WTC11 (cell line): ENCODE measurements at regions not wholly inside any gene's neighbourhood (a gene's known extent, or its start where the extent isn't known, plus 50 kb on each side); places are given as distances from the start of the nearest gene placed in this dataset.

Source experiments
- ATAC-seq: fragments of 200-7000 bp; cut with Tn5 transposase; 2 replicates; pipeline ENCODE4 v1.10.0; 2021; ENCODE audit warnings: mild to moderate bottlenecking, moderate library complexity
- CTCF ChIA-PET: fragments of 300-600 bp; sonication (Branson Sonifier 250); formaldehyde crosslinking; loops from one replicate; lab custom pipeline; 2021; ENCODE audit warnings: antibody characterized with exemption; lab: Charles Lee
- POLR2A ChIA-PET: fragments of 350-600 bp; sonication (Branson Sonifier 250); formaldehyde crosslinking; loops from one replicate; lab custom pipeline; 2021; ENCODE audit warnings: antibody characterized with exemption; lab: Charles Lee
- DNase-seq: peaks from one replicate; pipeline ENCODE4 v3.0.0; 2021; ENCODE audit warnings: low spot score
- H3K27ac Mint-ChIP-seq: 2 replicates; pipeline ENCODE4 v1.8.0; 2021; ENCODE audit warnings: mixed read lengths
- H3K27me3 Mint-ChIP-seq: 2 replicates; pipeline ENCODE4 v1.8.0; 2021; ENCODE audit warnings: low read depth, mild to moderate bottlenecking, moderate library complexity, mixed read lengths
- H3K36me3 Mint-ChIP-seq: 2 replicates; pipeline ENCODE4 v1.8.0; 2021; ENCODE audit warnings: mixed read lengths
- H3K4me1 Mint-ChIP-seq: 2 replicates; pipeline ENCODE4 v1.8.0; 2022; ENCODE audit warnings: mixed read lengths
- H3K4me3 Mint-ChIP-seq: 2 replicates; pipeline ENCODE4 v1.8.0; 2021; ENCODE audit warnings: mild to moderate bottlenecking, moderate library complexity, mixed read lengths
- H3K9me3 Mint-ChIP-seq: 2 replicates; pipeline ENCODE4 v1.8.0; 2021; ENCODE audit warnings: mixed read lengths
- CBFB ChIP-seq: sonication (generic); formaldehyde crosslinking; IDR thresholded peaks from 2 replicates; pipeline ENCODE4 v1.8.1; 2022; ENCODE audit warnings: mild to moderate bottlenecking, low read depth, missing genetic modification reagents
- ELF4 ChIP-seq: sonication (generic); formaldehyde crosslinking; IDR thresholded peaks from 2 replicates; pipeline ENCODE4 v1.8.1; 2022; ENCODE audit warnings: low read depth, mild to moderate bottlenecking, moderate library complexity, missing genetic modification reagents
- FOXK1 ChIP-seq: sonication (generic); formaldehyde crosslinking; IDR thresholded peaks from 2 replicates; pipeline ENCODE4 v1.8.0; 2022; ENCODE audit warnings: mild to moderate bottlenecking, moderate library complexity, missing genetic modification reagents
- HMGA2 ChIP-seq: fragments of 250-450 bp; sonication (Bioruptor Pico); IDR thresholded peaks from 2 replicates; pipeline ENCODE4 v1.4.0; 2021; ENCODE audit warnings: mild to moderate bottlenecking, moderate library complexity
- NFE2L1 ChIP-seq: sonication (generic); formaldehyde crosslinking; IDR thresholded peaks from 2 replicates; pipeline ENCODE4 v1.8.1; 2023; ENCODE audit warnings: missing genetic modification reagents
- SOX15 ChIP-seq: fragments of 250-450 bp; sonication (Bioruptor Pico); IDR thresholded peaks from 2 replicates; pipeline ENCODE4 v1.9.0; 2021; ENCODE audit warnings: mild to moderate bottlenecking
- TEAD1 ChIP-seq: sonication (generic); formaldehyde crosslinking; IDR thresholded peaks from 2 replicates; pipeline ENCODE4 v1.8.0; 2022; ENCODE audit warnings: mild to moderate bottlenecking, missing genetic modification reagents
- ZNF138 ChIP-seq: sonication (generic); formaldehyde crosslinking; conservative IDR thresholded peaks from 2 replicates; pipeline ENCODE4 v1.8.1; 2022; ENCODE audit warnings: mild to moderate bottlenecking, moderate library complexity, missing genetic modification reagents
- ZNF671 ChIP-seq: fragments of 250-450 bp; sonication (Bioruptor Pico); IDR thresholded peaks from 2 replicates; pipeline ENCODE4 v1.8.0; 2021; ENCODE audit warnings: mild to moderate bottlenecking
- TF ChIP-seq, protein P1 (sequence below): sonication (generic); formaldehyde crosslinking; IDR thresholded peaks from 2 replicates; pipeline ENCODE4 v1.8.1; 2022; ENCODE audit warnings: mild to moderate bottlenecking, moderate library complexity, missing genetic modification reagents
- TF ChIP-seq, protein P2 (sequence below): sonication (generic); formaldehyde crosslinking; IDR thresholded peaks from 2 replicates; pipeline ENCODE4 v1.8.1; 2022; ENCODE audit warnings: low read depth, missing genetic modification reagents, borderline replicate concordance
- TF ChIP-seq, protein P3 (sequence below): fragments of 250-450 bp; sonication (Bioruptor Pico); IDR thresholded peaks from 2 replicates; pipeline ENCODE4 v1.9.0; 2021; ENCODE audit warnings: mild to moderate bottlenecking
- TF ChIP-seq, protein P4 (sequence below): sonication (generic); formaldehyde crosslinking; IDR thresholded peaks from 2 replicates; pipeline ENCODE4 v1.8.1; 2022; ENCODE audit warnings: low read depth, mild to moderate bottlenecking, moderate library complexity, missing genetic modification reagents, borderline replicate concordance
- TF ChIP-seq, protein P5 (sequence below): sonication (generic); formaldehyde crosslinking; IDR thresholded peaks from 2 replicates; pipeline ENCODE4 v1.8.0; 2023; ENCODE audit warnings: missing genetic modification reagents, mild to moderate bottlenecking, borderline replicate concordance
- TF ChIP-seq, protein P6 (sequence below): sonication (generic); formaldehyde crosslinking; IDR thresholded peaks from 2 replicates; pipeline ENCODE4 v1.8.1; 2023; ENCODE audit warnings: mild to moderate bottlenecking, missing genetic modification reagents, borderline replicate concordance
- TF ChIP-seq, protein P7 (sequence below): sonication (generic); formaldehyde crosslinking; IDR thresholded peaks from 2 replicates; pipeline ENCODE4 v1.8.1; 2023; ENCODE audit warnings: mild to moderate bottlenecking, moderate library complexity, missing genetic modification reagents
- TF ChIP-seq, protein P8 (sequence below): sonication (generic); formaldehyde crosslinking; IDR thresholded peaks from 2 replicates; pipeline ENCODE4 v1.8.0; 2023; ENCODE audit warnings: mild to moderate bottlenecking, missing genetic modification reagents

DNA sequence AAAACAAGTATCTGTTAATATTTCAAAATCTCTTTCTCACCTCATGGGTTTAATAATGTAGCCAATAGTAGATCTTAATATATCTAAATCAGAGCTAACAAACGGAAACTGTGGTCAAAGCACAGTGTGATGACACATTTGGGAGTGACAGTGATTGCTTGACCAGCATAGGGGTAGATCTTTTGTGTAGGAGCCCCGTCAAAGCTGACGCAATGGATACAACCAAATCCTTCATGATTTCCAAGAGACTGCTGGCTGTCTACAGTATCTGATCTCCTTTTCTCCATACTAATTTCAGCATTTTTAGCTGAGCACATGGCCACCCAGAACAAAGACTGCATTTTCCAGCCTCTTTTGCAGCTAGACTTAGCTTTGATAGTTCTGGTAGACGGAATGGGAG is 299.3 kb upstream of the ECI2 start (continued):
- TF ChIP-seq, protein P1, sequence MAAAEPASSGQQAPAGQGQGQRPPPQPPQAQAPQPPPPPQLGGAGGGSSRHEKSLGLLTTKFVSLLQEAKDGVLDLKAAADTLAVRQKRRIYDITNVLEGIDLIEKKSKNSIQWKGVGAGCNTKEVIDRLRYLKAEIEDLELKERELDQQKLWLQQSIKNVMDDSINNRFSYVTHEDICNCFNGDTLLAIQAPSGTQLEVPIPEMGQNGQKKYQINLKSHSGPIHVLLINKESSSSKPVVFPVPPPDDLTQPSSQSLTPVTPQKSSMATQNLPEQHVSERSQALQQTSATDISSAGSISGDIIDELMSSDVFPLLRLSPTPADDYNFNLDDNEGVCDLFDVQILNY (CRISPR knock-in tag) = no peak
- TF ChIP-seq SOX15 (CRISPR knock-in tag) (no peak), ZNF671 (no peak), CBFB (CRISPR knock-in tag) (no peak), TEAD1 (CRISPR knock-in tag) (no peak), ZNF138 (CRISPR knock-in tag) (no peak)
- TF ChIP-seq, protein P2, sequence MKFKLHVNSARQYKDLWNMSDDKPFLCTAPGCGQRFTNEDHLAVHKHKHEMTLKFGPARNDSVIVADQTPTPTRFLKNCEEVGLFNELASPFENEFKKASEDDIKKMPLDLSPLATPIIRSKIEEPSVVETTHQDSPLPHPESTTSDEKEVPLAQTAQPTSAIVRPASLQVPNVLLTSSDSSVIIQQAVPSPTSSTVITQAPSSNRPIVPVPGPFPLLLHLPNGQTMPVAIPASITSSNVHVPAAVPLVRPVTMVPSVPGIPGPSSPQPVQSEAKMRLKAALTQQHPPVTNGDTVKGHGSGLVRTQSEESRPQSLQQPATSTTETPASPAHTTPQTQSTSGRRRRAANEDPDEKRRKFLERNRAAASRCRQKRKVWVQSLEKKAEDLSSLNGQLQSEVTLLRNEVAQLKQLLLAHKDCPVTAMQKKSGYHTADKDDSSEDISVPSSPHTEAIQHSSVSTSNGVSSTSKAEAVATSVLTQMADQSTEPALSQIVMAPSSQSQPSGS (CRISPR knock-in tag) = no peak
- TF ChIP-seq, protein P3, sequence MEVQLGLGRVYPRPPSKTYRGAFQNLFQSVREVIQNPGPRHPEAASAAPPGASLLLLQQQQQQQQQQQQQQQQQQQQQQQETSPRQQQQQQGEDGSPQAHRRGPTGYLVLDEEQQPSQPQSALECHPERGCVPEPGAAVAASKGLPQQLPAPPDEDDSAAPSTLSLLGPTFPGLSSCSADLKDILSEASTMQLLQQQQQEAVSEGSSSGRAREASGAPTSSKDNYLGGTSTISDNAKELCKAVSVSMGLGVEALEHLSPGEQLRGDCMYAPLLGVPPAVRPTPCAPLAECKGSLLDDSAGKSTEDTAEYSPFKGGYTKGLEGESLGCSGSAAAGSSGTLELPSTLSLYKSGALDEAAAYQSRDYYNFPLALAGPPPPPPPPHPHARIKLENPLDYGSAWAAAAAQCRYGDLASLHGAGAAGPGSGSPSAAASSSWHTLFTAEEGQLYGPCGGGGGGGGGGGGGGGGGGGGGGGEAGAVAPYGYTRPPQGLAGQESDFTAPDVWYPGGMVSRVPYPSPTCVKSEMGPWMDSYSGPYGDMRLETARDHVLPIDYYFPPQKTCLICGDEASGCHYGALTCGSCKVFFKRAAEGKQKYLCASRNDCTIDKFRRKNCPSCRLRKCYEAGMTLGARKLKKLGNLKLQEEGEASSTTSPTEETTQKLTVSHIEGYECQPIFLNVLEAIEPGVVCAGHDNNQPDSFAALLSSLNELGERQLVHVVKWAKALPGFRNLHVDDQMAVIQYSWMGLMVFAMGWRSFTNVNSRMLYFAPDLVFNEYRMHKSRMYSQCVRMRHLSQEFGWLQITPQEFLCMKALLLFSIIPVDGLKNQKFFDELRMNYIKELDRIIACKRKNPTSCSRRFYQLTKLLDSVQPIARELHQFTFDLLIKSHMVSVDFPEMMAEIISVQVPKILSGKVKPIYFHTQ (CRISPR knock-in tag) = no peak

DNA sequence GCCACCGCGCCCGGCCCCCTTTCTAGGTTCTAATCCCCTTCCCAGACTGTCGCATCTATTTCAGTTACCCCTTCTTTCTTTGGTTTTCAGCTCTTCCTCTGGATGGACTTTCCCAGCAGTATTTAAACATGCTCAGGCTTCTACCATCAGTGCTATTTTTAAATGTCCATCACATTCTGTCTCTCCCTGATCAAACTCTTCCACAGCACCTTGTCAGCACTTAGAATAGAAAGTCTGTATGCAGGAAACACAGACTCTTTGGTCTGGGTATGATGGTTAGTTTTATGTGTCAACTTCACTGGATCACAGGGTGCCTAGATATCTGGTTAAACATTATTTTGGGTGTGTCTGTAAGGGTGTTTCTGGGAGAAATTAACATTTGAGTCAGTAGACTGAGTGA is 297.8 kb upstream of the ECI2 start:
- H3K36me3 Mint-ChIP-seq = no peaks in the 10 kb centered on the region
- H3K4me1 Mint-ChIP-seq = peaks cover 5% of the 10 kb centered on the region; the same call in 1 of the 2 replicates
- POLR2A ChIA-PET = no interaction called here
- H3K9me3 Mint-ChIP-seq = peaks cover 21% of the 10 kb centered on the region
- ATAC-seq (no peak), DNase-seq (no peak)
- H3K27ac Mint-ChIP-seq = no peak overlapping the region
- H3K4me3 Mint-ChIP-seq = no peak overlapping the region
- CTCF ChIA-PET = no interaction called here
- no peaks in the 10 kb centered on the region; the same call in 1 of the 2 replicates for H3K27me3 Mint-ChIP-seq
- TF ChIP-seq ELF4 (CRISPR knock-in tag) (no peak), ZNF138 (CRISPR knock-in tag) (no peak), FOXK1 (CRISPR knock-in tag) (no peak), NFE2L1 (CRISPR knock-in tag) (no peak), HMGA2 (CRISPR knock-in tag) (no peak)
- TF ChIP-seq, protein P4, sequence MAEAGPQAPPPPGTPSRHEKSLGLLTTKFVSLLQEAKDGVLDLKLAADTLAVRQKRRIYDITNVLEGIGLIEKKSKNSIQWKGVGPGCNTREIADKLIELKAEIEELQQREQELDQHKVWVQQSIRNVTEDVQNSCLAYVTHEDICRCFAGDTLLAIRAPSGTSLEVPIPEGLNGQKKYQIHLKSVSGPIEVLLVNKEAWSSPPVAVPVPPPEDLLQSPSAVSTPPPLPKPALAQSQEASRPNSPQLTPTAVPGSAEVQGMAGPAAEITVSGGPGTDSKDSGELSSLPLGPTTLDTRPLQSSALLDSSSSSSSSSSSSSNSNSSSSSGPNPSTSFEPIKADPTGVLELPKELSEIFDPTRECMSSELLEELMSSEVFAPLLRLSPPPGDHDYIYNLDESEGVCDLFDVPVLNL (CRISPR knock-in tag) = no peak
- TF ChIP-seq, protein P5, sequence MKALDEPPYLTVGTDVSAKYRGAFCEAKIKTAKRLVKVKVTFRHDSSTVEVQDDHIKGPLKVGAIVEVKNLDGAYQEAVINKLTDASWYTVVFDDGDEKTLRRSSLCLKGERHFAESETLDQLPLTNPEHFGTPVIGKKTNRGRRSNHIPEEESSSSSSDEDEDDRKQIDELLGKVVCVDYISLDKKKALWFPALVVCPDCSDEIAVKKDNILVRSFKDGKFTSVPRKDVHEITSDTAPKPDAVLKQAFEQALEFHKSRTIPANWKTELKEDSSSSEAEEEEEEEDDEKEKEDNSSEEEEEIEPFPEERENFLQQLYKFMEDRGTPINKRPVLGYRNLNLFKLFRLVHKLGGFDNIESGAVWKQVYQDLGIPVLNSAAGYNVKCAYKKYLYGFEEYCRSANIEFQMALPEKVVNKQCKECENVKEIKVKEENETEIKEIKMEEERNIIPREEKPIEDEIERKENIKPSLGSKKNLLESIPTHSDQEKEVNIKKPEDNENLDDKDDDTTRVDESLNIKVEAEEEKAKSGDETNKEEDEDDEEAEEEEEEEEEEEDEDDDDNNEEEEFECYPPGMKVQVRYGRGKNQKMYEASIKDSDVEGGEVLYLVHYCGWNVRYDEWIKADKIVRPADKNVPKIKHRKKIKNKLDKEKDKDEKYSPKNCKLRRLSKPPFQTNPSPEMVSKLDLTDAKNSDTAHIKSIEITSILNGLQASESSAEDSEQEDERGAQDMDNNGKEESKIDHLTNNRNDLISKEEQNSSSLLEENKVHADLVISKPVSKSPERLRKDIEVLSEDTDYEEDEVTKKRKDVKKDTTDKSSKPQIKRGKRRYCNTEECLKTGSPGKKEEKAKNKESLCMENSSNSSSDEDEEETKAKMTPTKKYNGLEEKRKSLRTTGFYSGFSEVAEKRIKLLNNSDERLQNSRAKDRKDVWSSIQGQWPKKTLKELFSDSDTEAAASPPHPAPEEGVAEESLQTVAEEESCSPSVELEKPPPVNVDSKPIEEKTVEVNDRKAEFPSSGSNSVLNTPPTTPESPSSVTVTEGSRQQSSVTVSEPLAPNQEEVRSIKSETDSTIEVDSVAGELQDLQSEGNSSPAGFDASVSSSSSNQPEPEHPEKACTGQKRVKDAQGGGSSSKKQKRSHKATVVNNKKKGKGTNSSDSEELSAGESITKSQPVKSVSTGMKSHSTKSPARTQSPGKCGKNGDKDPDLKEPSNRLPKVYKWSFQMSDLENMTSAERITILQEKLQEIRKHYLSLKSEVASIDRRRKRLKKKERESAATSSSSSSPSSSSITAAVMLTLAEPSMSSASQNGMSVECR (CRISPR knock-in tag) = no peak
- TF ChIP-seq, protein P6, sequence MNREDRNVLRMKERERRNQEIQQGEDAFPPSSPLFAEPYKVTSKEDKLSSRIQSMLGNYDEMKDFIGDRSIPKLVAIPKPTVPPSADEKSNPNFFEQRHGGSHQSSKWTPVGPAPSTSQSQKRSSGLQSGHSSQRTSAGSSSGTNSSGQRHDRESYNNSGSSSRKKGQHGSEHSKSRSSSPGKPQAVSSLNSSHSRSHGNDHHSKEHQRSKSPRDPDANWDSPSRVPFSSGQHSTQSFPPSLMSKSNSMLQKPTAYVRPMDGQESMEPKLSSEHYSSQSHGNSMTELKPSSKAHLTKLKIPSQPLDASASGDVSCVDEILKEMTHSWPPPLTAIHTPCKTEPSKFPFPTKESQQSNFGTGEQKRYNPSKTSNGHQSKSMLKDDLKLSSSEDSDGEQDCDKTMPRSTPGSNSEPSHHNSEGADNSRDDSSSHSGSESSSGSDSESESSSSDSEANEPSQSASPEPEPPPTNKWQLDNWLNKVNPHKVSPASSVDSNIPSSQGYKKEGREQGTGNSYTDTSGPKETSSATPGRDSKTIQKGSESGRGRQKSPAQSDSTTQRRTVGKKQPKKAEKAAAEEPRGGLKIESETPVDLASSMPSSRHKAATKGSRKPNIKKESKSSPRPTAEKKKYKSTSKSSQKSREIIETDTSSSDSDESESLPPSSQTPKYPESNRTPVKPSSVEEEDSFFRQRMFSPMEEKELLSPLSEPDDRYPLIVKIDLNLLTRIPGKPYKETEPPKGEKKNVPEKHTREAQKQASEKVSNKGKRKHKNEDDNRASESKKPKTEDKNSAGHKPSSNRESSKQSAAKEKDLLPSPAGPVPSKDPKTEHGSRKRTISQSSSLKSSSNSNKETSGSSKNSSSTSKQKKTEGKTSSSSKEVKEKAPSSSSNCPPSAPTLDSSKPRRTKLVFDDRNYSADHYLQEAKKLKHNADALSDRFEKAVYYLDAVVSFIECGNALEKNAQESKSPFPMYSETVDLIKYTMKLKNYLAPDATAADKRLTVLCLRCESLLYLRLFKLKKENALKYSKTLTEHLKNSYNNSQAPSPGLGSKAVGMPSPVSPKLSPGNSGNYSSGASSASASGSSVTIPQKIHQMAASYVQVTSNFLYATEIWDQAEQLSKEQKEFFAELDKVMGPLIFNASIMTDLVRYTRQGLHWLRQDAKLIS (CRISPR knock-in tag) = no peak
- TF ChIP-seq, protein P7, sequence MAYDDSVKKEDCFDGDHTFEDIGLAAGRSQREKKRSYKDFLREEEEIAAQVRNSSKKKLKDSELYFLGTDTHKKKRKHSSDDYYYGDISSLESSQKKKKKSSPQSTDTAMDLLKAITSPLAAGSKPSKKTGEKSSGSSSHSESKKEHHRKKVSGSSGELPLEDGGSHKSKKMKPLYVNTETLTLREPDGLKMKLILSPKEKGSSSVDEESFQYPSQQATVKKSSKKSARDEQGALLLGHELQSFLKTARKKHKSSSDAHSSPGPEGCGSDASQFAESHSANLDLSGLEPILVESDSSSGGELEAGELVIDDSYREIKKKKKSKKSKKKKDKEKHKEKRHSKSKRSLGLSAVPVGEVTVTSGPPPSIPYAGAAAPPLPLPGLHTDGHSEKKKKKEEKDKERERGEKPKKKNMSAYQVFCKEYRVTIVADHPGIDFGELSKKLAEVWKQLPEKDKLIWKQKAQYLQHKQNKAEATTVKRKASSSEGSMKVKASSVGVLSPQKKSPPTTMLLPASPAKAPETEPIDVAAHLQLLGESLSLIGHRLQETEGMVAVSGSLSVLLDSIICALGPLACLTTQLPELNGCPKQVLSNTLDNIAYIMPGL (CRISPR knock-in tag) = no peak
- TF ChIP-seq, protein P8, sequence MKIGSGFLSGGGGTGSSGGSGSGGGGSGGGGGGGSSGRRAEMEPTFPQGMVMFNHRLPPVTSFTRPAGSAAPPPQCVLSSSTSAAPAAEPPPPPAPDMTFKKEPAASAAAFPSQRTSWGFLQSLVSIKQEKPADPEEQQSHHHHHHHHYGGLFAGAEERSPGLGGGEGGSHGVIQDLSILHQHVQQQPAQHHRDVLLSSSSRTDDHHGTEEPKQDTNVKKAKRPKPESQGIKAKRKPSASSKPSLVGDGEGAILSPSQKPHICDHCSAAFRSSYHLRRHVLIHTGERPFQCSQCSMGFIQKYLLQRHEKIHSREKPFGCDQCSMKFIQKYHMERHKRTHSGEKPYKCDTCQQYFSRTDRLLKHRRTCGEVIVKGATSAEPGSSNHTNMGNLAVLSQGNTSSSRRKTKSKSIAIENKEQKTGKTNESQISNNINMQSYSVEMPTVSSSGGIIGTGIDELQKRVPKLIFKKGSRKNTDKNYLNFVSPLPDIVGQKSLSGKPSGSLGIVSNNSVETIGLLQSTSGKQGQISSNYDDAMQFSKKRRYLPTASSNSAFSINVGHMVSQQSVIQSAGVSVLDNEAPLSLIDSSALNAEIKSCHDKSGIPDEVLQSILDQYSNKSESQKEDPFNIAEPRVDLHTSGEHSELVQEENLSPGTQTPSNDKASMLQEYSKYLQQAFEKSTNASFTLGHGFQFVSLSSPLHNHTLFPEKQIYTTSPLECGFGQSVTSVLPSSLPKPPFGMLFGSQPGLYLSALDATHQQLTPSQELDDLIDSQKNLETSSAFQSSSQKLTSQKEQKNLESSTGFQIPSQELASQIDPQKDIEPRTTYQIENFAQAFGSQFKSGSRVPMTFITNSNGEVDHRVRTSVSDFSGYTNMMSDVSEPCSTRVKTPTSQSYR (CRISPR knock-in tag) = no peak
